ENCODE measurements at regions not wholly inside any gene's neighbourhood (a gene's known extent, or its start where the extent isn't known, plus 50 kb on each side); places are given as distances from the start of the nearest gene placed in this dataset.
"Not testable (repeated sequence)": the region's sequence is repeated elsewhere in the genome, so short reads cannot be mapped to it uniquely, and the experiment has no call there.

- Histone ChIP-seq H3K4me1 (ENCODE audit: control insufficient read depth in 2 of 2, insufficient read depth in 2 of 2, low read length in 2 of 2) (no peaks in the 10 kb centered on the region), H3K4me2 (replicated peaks; ENCODE audit: low read depth, low read length, poor library complexity, severe bottlenecking) (no peak overlapping the region), H3K9ac (ENCODE audit: low read length) (no peak overlapping the region), H4K20me1 (ENCODE audit: control insufficient read depth, insufficient read depth, low read length, poor library complexity, severe bottlenecking) (no peaks in the 10 kb centered on the region), H2AFZ (ENCODE audit: insufficient read depth, low read depth, low read length, poor library complexity, severe bottlenecking) (no peak overlapping the region), H3K36me3 (replicated peaks in 1 of 2; ENCODE audit: control extremely low read depth in 1 of 2, control insufficient read depth in 1 of 2, extremely low read depth in 1 of 2, insufficient read depth in 2 of 2, low read length in 1 of 2) (no peaks in the 10 kb centered on the region), H3K79me2 (ENCODE audit: control insufficient read depth, insufficient read depth, low read length) (no peaks in the 10 kb centered on the region), H3K27ac (ENCODE audit: low read length in 2 of 2) (no peak overlapping the region), H3K4me3 (ENCODE audit: control extremely low read depth in 1 of 5, extremely low read depth in 1 of 5, insufficient read depth in 1 of 5, low read depth in 2 of 5, low read length in 4 of 5) (no peak overlapping the region), H3K9me3 (ENCODE audit: control extremely low read depth in 1 of 3, control insufficient read depth in 2 of 3, insufficient read depth in 1 of 3, low read length in 2 of 3) (no peaks in the 10 kb centered on the region), H3K27me3 (replicated peaks in 1 of 4; ENCODE audit: control extremely low read depth in 1 of 4, control insufficient read depth in 3 of 4, insufficient read depth in 4 of 4, low read length in 3 of 4) (no peaks in the 10 kb centered on the region)
- H3K4me1 Mint-ChIP-seq: no peaks in the 10 kb centered on the region
- intact Hi-C loops (cut with micrococcal nuclease): no loop called here
- no CpG with 5 or more reads among the region's 1 CpG for WGBS (ENCODE audit: insufficient coverage)
- POLR2A ChIA-PET: no interaction called here
- no peak overlapping the region for H3K4me3 Mint-ChIP-seq
- no peak overlapping the region for H3K27ac Mint-ChIP-seq
- CTCF ChIA-PET: no interaction called here
- no peak for DNase-seq
- no peaks in the 10 kb centered on the region for H3K9me3 Mint-ChIP-seq (ENCODE audit: insufficient read depth)
- no peak for ATAC-seq (ENCODE audit: low read depth)
- TF ChIP-seq EZH2 (IDR thresholded peaks at IDR 0.05; ENCODE audit: borderline replicate concordance, insufficient read depth, low read depth, low read length, poor library complexity, severe bottlenecking): no peak
- TF ChIP-seq, protein P1, sequence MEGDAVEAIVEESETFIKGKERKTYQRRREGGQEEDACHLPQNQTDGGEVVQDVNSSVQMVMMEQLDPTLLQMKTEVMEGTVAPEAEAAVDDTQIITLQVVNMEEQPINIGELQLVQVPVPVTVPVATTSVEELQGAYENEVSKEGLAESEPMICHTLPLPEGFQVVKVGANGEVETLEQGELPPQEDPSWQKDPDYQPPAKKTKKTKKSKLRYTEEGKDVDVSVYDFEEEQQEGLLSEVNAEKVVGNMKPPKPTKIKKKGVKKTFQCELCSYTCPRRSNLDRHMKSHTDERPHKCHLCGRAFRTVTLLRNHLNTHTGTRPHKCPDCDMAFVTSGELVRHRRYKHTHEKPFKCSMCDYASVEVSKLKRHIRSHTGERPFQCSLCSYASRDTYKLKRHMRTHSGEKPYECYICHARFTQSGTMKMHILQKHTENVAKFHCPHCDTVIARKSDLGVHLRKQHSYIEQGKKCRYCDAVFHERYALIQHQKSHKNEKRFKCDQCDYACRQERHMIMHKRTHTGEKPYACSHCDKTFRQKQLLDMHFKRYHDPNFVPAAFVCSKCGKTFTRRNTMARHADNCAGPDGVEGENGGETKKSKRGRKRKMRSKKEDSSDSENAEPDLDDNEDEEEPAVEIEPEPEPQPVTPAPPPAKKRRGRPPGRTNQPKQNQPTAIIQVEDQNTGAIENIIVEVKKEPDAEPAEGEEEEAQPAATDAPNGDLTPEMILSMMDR (IDR thresholded peaks at IDR 0.05): no peak
- H3K27me3 Mint-ChIP-seq: no peaks in the 10 kb centered on the region
These were observed 687.1 kb upstream of the NEGR1 start for GRCh38 chr1:72969461-72969860.

DNA sequence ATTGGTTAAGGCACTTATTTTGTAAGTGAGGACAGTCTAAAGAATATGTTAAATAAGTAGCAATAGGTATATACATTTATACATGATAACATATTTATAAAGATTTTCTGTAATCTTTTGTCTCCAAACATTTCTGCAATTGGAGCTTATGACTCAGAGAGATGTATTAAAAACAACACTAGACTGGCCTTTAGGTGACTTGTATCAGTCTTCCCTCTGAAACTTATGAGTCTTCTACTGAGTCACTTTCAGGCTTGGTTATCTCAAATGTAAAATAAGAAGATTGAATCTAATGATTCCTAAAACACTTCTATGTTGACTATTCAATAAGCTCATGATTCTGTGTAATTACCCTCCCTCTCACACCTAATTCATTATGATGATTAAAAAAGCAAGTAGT, 672.6 kb upstream of the NEGR1 start:
- H3K27ac Mint-ChIP-seq: no peak overlapping the region
- no peaks in the 10 kb centered on the region for H3K36me3 ChIP-seq (replicated peaks in 1 of 2; ENCODE audit: control extremely low read depth in 1 of 2, control insufficient read depth in 1 of 2, extremely low read depth in 1 of 2, insufficient read depth in 2 of 2, low read length in 1 of 2)
- no peaks in the 10 kb centered on the region for H3K4me1 Mint-ChIP-seq
- H4K20me1 ChIP-seq (ENCODE audit: control insufficient read depth, insufficient read depth, low read length, poor library complexity, severe bottlenecking): no peaks in the 10 kb centered on the region
- no peaks in the 10 kb centered on the region for H3K9me3 ChIP-seq (ENCODE audit: control extremely low read depth in 1 of 3, control insufficient read depth in 2 of 3, insufficient read depth in 1 of 3, low read length in 2 of 3)
- H3K79me2 ChIP-seq (ENCODE audit: control insufficient read depth, insufficient read depth, low read length): no peaks in the 10 kb centered on the region
- H3K4me3 Mint-ChIP-seq: no peak overlapping the region
- H3K9ac ChIP-seq (ENCODE audit: low read length): no peak overlapping the region
- H3K4me1 ChIP-seq (ENCODE audit: control insufficient read depth in 2 of 2, insufficient read depth in 2 of 2, low read length in 2 of 2): no peaks in the 10 kb centered on the region
- H3K27ac ChIP-seq (ENCODE audit: low read length in 2 of 2): no peak overlapping the region
- intact Hi-C loops (cut with micrococcal nuclease): no loop called here
- H3K27me3 ChIP-seq (replicated peaks in 1 of 4; ENCODE audit: control extremely low read depth in 1 of 4, control insufficient read depth in 3 of 4, insufficient read depth in 4 of 4, low read length in 3 of 4): no peaks in the 10 kb centered on the region
- DNase-seq: no peak
- H2AFZ ChIP-seq (ENCODE audit: insufficient read depth, low read depth, low read length, poor library complexity, severe bottlenecking): no peak overlapping the region
- no peak for ATAC-seq (ENCODE audit: low read depth)
- H3K9me3 Mint-ChIP-seq (ENCODE audit: insufficient read depth): peaks cover 4% of the 10 kb centered on the region
- H3K4me3 ChIP-seq (ENCODE audit: control extremely low read depth in 1 of 5, extremely low read depth in 1 of 5, insufficient read depth in 1 of 5, low read depth in 2 of 5, low read length in 4 of 5): no peak overlapping the region
- TF ChIP-seq, protein P1 (IDR thresholded peaks at IDR 0.05): no peak
- no peak for TF ChIP-seq EZH2 (IDR thresholded peaks at IDR 0.05; ENCODE audit: borderline replicate concordance, insufficient read depth, low read depth, low read length, poor library complexity, severe bottlenecking)
- POLR2A ChIA-PET: no interaction called here
- CTCF ChIA-PET: no interaction called here
- H3K4me2 ChIP-seq (replicated peaks; ENCODE audit: low read depth, low read length, poor library complexity, severe bottlenecking): no peak overlapping the region
- no peaks in the 10 kb centered on the region for H3K27me3 Mint-ChIP-seq

- H3K4me3 Mint-ChIP-seq; H3K4me2 ChIP-seq (replicated peaks; ENCODE audit: low read depth, low read length, poor library complexity, severe bottlenecking); CTCF ChIA-PET; ATAC-seq (ENCODE audit: low read depth); POLR2A ChIA-PET; H3K4me1 ChIP-seq (ENCODE audit: control insufficient read depth in 2 of 2, insufficient read depth in 2 of 2, low read length in 2 of 2); H3K4me3 ChIP-seq (ENCODE audit: control extremely low read depth in 1 of 5, extremely low read depth in 1 of 5, insufficient read depth in 1 of 5, low read depth in 2 of 5, low read length in 4 of 5); H3K27me3 ChIP-seq (replicated peaks in 1 of 4; ENCODE audit: control extremely low read depth in 1 of 4, control insufficient read depth in 3 of 4, insufficient read depth in 4 of 4, low read length in 3 of 4); H3K9ac ChIP-seq (ENCODE audit: low read length); H3K79me2 ChIP-seq (ENCODE audit: control insufficient read depth, insufficient read depth, low read length); H2AFZ ChIP-seq (ENCODE audit: insufficient read depth, low read depth, low read length, poor library complexity, severe bottlenecking); H3K36me3 ChIP-seq (replicated peaks in 1 of 2; ENCODE audit: control extremely low read depth in 1 of 2, control insufficient read depth in 1 of 2, extremely low read depth in 1 of 2, insufficient read depth in 2 of 2, low read length in 1 of 2); DNase-seq; H4K20me1 ChIP-seq (ENCODE audit: control insufficient read depth, insufficient read depth, low read length, poor library complexity, severe bottlenecking); intact Hi-C loops (cut with micrococcal nuclease); H3K27ac Mint-ChIP-seq; H3K4me1 Mint-ChIP-seq; H3K27me3 Mint-ChIP-seq; H3K9me3 ChIP-seq (ENCODE audit: control extremely low read depth in 1 of 3, control insufficient read depth in 2 of 3, insufficient read depth in 1 of 3, low read length in 2 of 3); H3K27ac ChIP-seq (ENCODE audit: low read length in 2 of 2); H3K9me3 Mint-ChIP-seq (ENCODE audit: insufficient read depth): not testable (repeated sequence)
- WGBS (ENCODE audit: insufficient coverage): 43% methylated on average over 1 of the region's 3 CpGs
These were observed 668.6 kb upstream of the NEGR1 start for GRCh38 chr1:72950900-72951299.

Measured in B cell (primary cell).